Hypothalamus (tissue), 51 donors: ENCODE measurements at regions not wholly inside any gene's neighbourhood (a gene's known extent, or its start where the extent isn't known, plus 50 kb on each side); places are given as distances from the start of the nearest gene placed in this dataset.

Source experiments
- DNase-seq, 51 donors: peaks; one replicate each; lab custom pipeline; 2025; lab: John Stamatoyannopoulos, UW

DNA sequence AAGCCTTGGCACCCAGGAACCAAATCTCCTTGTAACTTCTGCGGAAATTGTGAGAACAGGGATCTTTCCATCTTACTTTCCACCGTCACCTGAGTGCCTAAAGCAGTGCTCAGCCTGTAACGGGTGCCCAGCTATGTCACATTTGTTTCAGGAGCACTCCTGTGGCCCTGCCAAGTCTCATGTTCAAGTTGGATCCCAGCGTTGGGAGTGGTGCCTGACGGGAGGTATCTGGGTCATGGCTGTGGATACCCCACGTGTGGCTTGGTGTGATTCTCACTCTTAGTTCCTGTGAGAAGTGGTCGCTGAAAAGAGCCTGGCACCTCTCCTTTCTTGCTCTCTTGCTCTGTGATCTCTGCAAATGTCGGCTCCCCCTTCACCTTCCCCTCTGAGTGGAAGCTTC lies 114.9 kb downstream of the UQCRFS1 start:
- no peak for DNase-seq

DNA sequence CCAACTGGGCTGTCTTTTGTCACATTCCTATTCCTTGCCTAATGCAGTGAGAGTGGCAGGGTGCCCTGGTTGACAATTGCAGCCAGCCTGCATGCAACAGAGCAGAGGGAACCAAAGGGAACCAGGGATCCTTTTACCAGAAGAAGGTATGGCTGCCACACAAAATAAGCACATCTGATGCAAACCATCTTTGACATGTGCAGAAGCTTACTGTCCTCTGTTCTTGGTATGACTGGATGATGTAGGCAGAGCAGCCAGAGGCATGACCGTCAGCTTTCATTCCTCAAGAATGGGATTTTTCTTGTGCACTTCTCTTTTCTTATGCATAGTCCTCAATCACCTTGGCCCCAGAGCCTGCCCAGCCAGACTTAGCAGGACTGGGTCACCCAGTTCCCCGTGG lies 116.1 kb downstream of the UQCRFS1 start:
- DNase-seq: no peak

- DNase-seq: no peak
Measured at GRCh38 chr19:29093553-29093908, 119.4 kb downstream of the UQCRFS1 start.

DNA sequence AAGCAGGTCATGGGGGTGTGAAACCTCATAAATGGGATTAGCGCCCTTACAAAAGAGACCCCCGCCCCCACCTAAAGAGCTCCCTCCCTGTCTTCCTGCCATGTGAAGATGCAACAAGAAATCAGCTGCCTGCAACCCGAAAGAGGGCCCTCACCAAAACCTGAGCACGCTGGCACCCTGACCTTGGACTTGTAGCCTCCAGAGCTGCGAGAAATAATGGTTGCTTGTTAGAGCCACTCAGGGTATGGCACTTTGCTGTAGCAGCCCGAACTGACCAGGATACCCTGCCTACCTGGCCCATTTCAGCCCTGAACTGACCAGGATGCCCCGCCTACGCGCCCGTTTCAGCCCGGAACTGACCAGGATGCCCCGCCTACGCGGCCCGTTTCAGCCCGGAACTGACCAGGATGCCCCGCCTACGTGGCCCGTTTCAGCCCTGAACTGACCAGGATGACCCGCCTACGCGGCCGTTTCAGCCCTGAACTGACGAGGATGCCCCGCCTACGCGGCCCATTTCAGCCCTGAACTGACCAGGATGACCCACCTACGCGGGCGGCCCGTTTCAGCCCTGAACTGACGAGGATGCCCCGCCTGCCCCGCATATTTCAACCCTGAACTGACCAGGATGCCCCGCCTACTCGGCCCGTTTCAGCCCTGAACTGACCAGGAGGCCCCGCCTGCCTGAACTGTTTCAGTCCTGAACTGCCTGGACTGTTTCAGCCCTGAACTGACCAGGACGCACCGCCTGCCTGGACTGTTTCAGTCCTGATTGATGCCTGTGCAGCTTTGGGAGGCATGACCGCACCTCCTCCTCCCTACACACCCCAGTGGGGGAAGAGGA lies 120.0 kb downstream of the UQCRFS1 start:
- no peak for DNase-seq

DNA sequence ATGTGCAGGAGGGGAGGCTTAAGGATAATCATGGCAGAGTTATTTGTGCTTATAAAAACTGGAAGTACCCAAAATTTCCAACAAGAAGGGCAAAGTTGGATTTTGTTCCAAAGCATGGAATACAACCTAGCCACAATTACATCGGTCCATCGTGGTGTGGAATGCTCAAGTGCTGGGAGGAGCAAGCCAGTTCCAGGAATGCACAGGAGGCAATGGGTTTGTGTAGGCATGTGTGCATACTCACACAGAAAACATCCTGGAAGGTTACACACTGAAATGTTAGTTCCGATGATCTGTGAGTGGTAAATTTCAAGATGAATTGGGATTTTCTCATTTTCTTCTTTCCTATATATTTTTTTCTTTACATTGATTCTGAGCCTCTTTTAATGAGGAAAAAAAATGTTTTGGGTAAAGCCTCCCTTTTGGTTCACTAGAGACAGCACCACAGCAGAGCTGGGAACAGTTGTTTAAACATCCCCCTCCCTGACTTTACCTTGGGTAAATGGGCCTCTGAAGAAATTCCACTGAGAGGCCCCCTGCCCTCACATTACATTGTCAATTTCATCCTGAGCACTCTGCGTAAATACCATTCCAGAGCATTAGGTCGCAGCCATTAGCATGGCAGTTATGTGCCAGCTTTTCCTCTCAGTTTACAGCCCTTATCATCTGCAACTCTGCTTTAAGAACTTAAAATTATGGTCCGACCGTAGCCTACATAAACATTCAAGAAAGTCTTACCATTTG lies 122.0 kb downstream of the UQCRFS1 start:
- no peak for DNase-seq

DNA sequence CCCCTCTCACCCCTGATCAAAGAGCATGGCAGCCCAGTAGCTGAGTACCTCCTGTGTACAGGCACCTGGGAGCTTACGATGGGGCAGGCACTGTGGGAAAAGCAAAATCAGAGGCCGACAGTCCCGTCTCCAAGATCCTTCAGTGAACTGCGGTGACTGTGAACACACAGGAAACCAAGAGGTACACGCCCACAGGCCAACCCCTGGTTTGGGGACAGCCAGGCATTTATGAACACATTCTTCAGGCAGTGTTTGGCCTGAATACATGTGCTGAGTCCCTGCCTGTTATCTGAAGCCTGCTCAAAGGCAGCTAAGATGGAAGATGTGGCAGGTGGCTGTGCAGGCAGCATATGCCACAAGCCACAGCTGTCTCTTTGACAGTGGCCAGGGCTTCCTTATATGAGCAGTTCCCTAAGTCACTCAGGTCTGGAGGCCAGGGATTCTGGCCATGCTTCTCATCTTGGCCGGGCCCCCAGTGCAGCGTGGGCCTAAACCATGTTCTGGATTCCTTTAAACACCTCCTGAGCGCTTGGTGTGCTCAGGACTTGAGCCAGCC lies 123.6 kb downstream of the UQCRFS1 start:
- DNase-seq: no peak

DNA sequence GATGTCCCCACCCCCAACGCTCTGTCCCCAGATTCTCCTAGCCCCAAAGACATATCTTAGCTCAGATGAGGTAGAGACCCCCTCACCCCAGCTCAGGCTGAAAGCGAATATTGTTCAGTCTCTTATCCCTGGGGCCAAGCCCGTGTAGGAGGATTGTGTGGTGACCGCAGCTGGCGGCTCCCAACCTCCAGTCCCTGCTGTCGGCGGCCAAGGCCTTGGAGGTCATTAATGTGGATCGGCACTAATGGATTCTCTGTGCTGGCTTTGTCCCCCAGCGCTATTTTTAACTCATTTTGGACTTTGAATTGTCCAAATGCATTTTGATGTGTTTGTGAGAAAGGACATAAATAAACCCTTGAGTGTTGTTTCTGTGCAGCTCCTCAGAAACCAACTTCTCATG lies 124.2 kb downstream of the UQCRFS1 start:
- DNase-seq: peak in 3 of 51 donors; percentile 7 to 17 (median 7)

DNA sequence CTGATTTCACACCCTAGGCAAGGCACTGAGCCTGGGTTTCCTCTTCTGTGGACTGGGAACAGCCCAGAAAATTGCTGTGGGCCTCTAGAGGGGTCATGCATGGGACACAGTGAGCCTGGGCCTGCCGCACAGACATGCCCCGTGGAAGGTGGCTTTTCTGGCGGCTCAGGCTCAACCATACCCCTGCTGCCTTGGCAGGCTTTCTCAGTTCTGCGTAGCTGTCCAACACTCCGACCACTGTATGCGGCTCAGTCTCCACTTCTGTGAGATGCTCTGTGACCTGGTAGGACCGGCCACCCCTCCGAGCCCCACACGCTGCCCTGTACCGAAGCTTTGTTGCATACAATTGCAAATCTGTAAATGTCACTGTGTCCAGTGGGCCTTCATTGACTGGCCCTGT lies 126.3 kb downstream of the UQCRFS1 start:
- no peak for DNase-seq

DNA sequence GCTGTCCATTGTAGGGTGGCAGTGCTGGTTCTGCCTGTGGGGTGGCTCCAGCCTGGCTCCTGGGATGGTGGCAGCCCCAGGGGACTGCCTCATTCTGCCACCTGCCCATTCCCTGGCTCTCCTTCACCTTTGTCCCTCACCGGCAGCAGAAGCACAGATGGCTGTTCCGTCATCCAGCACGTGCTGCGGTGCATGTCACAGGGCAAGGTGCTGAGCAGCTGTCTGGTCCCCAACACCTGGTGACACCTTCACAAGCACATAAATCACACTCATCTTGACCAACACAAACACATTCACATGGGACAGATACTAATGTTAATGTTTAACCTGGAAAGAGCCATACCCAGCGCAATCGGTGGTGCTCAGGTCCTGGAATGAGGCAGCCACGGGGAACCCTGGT lies 126.8 kb downstream of the UQCRFS1 start:
- no peak for DNase-seq

DNA sequence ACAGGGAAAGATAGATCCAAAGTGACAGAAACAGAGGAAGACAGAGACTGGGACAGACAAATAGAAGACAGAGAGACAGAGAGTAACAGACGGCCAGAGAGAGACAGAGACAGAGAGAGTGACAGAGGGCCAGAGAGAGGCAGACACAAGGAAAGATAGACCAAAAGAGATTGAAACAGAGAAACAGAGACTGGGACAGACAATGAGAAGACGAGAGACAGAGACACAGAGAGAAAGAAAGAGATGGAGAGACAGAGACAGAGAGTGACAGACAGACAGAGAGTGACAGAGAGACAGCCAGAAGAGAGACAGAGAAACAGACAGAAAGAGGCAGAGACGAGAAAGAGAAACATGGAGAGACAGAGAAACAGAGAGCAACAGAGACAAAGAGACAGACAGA lies 127.3 kb downstream of the UQCRFS1 start:
- no peak for DNase-seq

DNA sequence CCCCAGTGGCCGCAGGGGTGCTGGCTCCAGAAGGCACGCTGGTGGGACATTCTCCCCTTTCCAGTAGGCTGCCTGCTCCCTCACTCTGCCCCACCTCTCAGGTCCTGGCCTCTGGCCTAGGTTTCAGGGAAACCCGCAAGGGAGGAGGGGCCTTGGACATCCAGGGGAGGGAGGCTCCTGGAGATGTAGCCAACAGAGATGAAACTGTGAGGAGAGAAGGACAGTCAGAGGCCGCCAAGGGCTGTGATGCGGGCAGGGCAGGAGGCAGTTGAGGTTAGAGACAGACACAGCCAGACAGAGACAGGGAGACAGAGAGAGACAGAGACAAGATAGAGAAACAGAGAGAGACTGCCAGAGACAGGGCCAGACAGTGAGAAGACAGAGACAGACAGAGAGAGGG lies 127.7 kb downstream of the UQCRFS1 start:
- DNase-seq: no peak

DNA sequence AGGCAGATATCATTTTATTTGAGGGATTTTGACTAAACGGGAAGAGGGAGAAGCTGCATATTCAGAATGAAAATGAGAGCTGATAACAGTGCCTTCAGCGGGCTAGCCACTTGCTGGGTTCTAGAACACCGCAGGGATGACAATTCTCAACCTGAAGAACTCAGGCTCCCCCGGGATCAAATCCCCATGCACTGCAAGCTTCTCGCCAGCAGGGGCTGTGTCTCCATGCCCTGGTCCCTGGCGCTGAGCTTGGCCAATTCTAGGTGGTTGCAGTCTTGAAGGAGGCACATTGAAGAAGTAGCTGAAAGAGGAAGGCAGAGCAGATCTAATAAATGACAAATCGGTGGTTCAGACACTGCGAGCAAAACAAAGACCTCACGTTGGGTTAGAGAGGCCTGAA lies 128.7 kb downstream of the UQCRFS1 start:
- no peak for DNase-seq

DNA sequence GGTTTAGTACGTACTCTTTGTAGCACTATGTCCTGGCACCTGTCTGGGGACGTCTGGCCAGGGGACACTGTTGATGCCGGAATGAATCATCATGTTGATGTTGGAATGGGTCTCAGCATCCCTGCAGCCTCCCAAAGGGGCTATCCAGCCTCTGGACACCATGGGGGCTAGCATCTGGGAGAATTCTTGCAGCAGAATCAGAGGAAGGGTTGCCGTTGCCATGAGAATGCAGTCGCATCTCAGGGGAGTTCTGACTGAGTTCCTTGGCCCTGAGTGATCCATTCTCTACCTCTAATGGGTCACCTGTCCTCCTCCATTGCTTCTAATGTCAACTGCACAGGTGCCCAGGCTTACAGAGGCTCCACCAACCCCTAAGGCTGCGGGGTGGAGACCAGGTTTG lies 129.1 kb downstream of the UQCRFS1 start:
- no peak for DNase-seq

- no peak for DNase-seq
Measured at GRCh38 chr19:29079356-29080032, 133.5 kb downstream of the UQCRFS1 start.

GRCh38 chr19:29076963-29077362 lies 136.0 kb downstream of the UQCRFS1 start:
- DNase-seq: no peak

DNA sequence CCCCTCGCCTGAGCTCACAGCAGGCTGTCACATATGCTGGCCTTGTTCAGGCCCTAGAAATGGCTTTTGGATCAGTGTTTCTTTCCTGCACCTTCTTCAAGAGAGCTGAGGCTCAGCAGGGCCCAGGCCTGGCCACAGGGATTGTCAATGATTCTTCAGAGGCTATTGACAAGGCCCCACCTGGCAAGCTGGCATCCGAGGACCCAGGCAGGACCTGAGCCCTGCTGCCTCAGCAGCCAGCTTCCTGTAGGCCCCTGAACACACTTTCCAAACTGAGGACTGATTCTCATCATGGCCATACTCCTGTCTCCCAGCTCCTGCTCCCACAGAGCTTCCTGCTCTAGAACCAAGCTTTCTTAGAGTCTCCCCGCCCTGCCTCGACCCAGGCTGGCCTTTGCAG lies 136.8 kb downstream of the UQCRFS1 start:
- no peak for DNase-seq

DNA sequence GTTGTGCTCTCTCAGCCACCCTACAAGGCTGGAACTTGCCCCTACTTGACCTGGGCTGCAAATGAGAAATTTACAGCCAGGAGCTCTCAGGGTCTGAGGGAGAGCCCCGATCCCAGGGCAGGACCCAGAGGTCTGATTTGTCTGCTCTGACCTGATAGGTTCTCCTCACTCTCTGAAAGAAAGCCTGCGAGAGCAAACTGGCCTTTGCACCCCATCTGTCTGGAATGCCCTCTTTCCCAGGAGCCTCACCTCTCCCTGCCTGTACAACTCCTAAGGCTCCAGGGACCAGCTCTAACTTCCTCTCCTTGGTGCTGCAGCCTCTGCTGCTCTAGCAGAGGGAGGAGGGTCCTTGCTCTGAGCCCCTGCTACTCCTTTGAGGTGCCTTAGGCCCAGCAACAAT lies 137.8 kb downstream of the UQCRFS1 start:
- no peak for DNase-seq

DNA sequence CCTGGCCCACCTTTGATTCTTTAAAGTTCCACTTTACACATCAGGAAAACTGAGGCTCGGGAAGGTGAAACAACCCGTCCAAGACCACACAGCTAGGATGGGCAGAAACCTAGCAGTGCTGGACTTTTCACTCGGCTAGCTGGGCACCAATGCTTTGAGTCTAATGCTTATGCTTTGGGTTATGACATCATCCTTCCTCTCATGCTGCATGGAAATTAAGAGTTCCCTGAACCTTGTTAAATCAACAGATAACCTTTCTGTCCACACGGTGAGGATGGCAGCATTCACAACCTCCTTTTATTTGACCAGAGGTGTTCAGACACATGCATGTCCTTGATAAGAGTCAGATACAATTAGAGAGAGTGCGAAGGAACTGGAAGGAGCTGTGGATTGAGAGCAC lies 138.4 kb downstream of the UQCRFS1 start:
- no peak for DNase-seq

- no peak for DNase-seq
Measured at GRCh38 chr19:29067831-29068230, 145.1 kb downstream of the UQCRFS1 start.

DNA sequence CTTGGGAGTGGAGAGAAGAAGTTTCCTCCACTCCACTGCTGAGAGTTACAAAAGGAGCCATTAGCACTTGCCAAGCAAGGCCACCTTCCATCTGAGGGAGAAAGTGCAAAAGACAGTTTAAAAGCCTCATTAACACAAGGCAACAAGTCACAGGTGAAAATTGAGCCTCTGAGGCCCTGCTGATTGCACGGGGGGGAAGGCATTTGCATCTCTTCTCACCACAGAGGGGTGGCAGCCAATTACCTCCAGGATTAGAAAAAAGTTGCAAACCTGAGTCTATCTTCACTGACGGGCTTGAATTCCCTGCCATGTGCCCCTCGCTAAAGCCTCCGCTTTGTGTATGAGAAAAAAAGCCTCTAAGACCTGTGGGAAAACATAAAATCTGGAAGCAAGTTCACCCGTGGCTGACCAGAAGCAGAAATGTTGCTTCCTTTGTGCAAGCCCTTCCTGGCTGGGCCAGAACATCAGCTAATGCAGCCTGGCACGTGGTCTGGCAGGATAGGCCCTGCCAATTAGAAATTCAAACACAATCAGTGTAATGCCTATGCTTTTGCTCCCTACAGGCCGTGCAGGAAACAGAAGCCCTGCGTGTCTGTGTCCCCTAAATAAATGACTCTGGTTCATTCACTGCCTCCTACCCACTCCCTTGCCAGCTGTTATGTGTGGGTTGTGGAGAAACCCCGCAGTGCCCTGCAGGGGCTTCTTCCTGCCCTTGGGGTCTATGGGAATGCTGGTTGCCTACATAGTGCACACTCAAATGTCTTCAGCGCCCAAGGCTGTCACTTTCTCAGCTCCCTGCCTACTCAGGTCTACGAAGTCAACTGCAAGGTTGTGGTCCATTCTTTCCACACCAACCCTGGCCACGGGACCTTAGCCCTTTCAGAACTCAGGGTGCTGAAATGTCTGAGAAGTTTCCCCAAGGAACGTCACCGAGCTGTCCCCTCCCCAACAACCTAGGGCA lies 150.2 kb downstream of the UQCRFS1 start:
- peak in 4 of 51 donors; percentile 3 to 20 (median 10) for DNase-seq
